COLO668 (cell line): ENCODE measurements at regions not wholly inside any gene's neighbourhood (a gene's known extent, or its start where the extent isn't known, plus 50 kb on each side); places are given as distances from the start of the nearest gene placed in this dataset.
A peak's percentile ranks its signal among the peaks of the same experiment; 100 is the strongest.
"Not testable (repeated sequence)": the region's sequence is repeated elsewhere in the genome, so short reads cannot be mapped to it uniquely, and the experiment has no call there.

ENCODE experiments used
- DNase-seq: peaks from one replicate; lab custom pipeline; 2025; ENCODE audit not compliant: unreplicated experiment; lab: John Stamatoyannopoulos, UW

DNA sequence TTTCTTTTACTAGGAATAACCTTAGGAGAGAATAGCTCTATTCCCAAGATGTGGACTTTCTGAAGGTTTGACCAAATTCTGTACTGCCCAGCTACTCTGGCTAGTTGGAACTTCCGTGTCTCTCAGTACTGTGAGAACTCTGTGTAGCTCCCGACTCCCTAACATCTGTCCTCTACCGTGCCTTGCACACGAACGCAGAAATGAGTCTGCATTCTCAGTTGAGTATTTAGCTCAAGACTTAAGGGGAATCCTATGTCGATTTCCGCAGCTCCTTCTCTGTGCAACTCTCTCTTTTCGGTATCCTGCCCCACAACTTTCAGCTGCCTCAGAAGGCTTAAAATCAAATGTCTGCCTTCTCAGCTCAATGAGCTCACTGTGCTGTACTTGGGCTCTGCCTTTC is 86.7 kb upstream of the EPHB3 start:
- no peak for DNase-seq

DNA sequence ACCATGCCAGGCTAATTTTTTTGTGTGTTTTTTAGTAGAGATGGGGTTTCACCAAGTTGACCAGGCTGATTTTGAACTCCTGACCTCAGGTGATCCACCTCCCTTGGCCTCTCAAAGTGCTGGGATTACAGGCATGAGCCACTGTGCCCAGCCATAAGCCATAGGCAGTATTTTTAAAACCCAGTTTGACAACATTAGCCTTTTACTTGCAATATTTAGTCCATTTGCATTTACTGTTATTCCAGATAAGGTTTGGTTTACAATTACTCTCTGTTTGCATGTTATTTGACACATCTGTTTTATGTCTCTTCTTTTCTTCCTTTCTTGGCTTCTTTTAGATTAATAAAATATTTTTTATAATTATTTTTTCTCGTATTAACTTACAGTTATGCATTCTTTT is 83.6 kb upstream of the EPHB3 start:
- no peak for DNase-seq

DNA sequence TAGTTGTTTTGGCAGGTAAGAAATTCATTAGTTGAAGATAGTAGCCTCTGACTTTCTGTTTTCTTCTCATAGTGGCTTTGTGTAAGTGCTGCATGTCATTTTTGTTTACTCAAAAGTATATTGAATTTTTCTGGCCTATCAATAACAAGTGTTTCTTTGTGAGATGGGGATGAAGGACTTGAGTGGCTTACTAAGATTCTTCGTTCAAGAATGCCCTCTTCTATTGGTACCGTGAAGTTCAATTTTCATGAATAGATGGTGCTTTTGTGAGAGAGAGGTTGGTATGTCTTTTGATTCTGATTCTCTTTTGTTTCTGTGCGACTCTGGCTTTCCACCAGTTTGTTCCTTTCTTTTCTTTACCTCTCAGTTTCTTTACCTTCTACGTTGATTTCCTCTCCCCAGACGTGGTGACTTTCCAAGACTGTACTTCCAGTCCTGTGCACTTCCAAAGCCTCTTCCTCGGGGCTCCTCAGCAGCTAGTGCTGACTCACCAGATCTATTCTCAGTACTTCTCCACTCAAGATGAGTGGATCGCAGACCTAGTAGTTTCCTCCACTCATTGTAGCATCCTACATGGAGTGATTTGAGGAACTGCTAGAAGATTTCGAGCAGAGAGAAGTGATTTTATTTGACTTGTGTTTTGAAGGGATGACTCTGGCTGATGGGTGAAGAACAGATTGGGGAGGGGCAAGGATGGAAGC is 82.0 kb upstream of the EPHB3 start:
- DNase-seq, result no peak

GRCh38 chr3:184480831-184481230 is 80.8 kb upstream of the EPHB3 start:
- no peak for DNase-seq

DNA sequence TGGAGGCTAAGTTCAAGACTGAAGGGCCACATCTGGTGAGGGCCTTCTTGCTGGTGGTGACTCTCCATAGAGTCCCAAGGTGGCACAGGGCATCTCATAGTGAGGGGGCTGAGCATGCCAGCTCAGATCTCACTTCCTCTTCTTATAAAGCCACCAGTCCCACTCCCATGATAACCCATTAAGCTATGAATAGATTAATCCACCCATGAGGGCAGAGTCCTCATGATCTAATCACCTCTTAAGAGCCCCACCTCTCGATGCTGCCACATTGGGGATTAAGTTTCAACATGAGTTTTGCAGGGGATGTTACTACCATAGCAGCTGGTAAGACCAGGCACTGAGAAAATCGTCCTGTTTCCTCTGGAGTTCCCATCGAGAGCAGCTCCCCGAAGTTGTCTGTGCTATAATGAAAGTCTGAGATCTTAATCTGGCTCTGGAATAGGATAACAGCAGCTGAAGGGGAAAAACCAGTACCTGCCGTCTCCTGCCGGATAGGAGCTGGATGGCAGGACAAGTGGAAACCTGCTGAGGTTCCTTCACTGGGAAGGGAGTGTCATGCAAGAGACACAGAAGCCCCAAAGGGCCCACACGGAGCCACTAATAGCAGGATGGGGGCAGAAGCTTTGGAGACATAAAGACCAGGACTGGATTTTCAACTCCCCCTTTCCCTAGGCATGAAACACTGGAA is 79.5 kb upstream of the EPHB3 start:
- DNase-seq, result peak; percentile 30

DNA sequence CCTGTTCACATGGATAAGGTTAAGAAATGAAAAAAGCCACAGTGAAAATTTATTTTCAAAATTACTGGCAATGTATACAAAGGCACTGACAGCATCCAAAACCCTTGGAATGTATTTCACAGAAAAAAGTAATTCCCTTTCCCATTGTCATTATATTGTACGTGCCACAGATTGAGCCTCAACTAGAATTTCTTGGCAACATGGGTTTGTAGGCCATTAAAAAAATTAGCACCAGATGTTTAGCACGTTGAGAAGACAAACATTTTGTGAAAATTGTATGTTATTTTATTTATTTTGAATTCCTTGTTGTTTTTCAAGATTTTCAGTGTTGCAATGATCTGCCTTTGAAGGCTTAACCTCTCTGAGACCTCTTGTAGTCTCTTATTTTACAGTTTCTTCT is 76.3 kb upstream of the EPHB3 start:
- DNase-seq, result no peak

DNA sequence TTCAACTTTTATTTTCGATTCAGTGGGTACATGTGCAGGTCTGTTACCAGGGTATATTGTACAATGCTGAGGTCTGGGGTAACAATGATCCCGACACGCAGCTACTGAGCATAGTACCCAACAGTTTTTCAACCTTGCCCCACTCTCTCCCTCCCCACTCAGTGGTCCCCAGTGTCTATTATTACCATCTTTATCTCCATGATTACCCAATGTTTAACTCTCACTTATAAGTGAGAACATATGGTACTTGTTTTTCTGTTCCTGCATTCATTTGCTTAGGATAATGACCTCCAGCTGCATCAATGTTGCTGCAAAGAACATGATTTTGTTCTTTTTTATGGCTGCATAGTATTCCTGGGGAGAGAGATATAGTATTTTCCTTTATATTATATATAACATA is 75.7 kb upstream of the EPHB3 start:
- no peak for DNase-seq

GRCh38 chr3:184486614-184487013 is 75.0 kb upstream of the EPHB3 start:
- no peak for DNase-seq

GRCh38 chr3:184488577-184488976 is 73.0 kb upstream of the EPHB3 start:
- no peak for DNase-seq

DNA sequence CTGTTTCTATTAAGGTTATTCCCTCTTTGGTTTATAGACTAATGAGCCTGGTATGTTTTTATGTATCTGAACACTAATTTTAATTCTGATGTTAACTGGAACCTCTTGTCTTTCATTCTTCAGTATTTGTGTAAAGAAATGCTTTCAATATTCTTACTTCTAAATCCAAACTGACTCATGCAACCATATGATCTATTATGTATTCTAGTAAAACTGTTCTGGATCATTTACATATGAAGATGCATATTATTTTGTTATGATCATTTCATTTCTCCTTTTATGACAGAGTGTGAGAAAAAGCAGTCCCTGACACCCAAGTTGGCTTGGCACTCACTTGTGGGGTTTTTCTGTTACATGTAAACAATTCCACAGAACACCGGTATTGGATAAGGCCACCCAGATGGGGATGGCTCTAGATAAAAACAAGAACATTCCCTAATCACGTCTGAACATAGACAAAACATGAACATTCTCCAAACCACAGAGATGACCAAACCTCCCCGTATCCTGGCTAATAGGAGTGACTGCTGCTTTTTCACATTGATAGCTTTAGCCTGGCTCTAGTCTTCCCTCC is 72.2 kb upstream of the EPHB3 start:
- no peak for DNase-seq

DNA sequence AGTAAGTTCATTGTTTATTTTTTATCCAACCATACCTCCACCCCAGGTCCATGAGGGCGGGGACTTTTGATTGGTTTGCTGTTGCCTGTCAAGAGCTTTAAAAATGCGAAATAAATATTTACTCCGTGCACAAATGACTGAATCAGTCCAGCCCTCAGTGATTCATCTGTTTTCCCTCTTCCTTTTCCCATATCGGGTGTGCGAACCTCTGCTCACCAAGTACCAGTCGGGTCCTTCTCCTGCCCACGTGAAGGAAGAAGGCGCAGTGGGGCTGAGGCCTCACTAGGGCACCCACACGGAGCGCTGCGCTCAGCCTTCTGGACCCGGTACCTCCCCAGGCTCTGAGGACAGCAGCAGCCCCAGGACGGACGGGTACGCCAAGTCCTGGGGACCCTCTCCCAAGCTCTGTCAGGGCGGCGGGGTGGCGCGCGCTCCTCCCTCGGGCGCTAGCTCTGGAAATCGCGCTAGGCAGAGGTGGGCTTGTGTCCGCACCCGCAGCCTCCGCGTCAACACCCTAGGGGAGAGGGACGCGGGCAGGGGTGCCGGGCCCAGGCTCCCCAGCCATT is 70.5 kb upstream of the EPHB3 start:
- DNase-seq, result peak; percentile 65

GRCh38 chr3:184491867-184492615 is 69.5 kb upstream of the EPHB3 start:
- no peak for DNase-seq

DNA sequence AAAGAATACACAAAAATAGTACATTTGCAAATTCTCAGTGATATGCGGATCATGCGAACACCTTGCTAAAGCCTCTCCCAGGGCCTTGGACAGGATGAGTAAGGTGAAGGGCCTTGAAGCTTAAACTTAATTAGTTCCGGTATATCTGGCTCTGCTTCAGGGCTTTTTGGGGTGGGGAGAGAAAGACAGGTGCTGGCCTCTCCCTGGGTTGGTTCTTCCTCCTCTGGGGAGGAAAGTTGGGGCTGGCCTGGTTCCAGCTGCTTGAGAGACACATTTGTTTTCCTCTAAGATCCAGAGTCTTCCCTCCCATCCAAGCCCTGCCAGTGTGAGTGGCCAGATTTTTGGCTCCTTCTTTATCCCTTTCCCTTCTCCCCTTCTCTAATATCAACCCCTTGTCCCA is 64.7 kb upstream of the EPHB3 start:
- DNase-seq, result peak; percentile 23

GRCh38 chr3:184497804-184498203 is 63.8 kb upstream of the EPHB3 start:
- no peak for DNase-seq

DNA sequence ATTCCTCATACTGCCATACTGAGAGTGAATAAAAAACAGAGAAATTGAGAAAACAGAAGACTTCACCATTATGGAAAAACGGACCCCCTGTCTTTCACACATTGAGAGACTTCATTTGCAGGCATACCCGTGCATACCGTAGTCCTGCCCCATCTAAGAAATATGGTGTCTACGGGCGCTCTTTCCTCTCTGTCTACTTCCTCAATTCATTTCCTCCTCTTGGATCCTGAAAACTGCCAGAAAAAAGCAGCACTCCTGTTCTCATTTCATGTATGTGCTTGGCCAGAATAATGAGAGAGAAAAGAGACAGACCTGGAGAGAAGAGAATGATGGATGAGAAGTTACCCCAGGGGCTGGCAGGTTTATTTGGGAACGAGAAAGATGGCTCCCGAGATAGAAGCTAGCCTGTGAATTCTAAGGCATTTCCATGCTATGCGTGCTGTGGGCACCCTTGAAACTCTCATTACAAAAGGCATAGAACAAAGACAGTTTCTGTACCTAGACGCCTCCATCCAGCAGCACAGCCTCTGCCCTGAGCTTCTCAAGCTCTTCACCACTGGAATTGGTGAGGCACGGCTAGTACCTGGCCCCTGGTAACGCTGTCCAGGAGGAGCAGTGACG is 62.5 kb upstream of the EPHB3 start:
- DNase-seq, result no peak

- no peak for DNase-seq
Observed at GRCh38 chr3:184500344-184500923, 61.2 kb upstream of the EPHB3 start.

- no peak for DNase-seq
Observed at GRCh38 chr3:184502123-184502667, 59.4 kb upstream of the EPHB3 start.

DNA sequence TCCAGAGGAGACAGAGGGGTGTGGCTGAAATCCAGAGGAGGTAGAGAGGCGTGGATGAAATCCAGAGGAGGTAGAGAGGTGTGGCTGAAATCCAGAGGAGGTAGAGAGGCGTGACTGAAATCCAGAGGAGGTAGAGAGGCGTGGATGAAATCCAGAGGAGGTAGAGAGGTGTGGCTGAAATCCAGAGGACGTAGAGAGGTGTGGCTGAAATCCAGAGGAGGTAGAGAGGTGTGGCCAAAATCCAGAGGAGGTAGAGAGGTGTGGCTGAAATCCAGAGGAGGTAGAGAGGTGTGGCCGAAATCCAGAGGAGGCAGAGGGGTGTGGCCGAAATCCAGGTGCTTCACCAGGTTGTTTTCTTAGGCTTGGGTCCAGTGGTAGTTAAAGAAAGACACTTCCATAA is 58.7 kb upstream of the EPHB3 start:
- not testable (repeated sequence) for DNase-seq

- no peak for DNase-seq
Observed at GRCh38 chr3:184503647-184504046, 57.9 kb upstream of the EPHB3 start.

DNA sequence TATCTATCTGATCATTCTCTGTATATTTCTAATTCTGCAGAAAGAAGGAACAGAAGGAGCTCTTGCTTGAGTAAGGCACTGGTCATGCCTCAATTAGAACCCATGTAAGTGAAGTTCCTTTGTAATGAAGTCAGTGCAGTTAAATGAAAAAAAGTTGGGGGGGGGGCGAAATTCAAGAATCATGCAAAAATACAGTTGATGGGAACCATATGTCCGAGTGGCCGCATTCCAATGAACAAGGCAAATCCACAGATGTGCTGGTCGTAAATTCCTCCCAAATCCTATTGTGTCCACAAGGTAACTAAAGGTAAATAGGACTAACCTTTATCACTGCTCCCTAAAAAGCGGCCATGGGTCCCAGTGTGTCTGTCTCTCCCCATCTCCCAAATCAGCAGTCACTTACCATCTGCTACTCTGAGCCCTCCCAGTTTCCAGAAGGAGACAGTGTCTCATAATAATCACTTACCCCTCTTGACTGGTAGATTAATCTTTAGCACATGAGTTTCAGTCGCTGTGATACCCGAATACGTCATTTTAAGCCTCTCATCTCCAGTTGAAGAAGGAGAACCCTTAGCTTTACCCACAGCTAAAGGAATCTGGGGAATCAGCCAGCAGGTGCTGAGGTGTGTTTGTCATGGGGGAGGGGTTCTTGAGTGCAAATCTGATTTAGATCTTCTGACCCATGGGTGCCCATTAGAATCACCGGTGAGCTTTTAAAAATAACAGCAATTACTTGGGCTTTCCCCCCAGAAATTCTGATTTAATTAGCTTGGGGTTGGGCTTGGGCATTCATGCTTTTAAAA is 56.3 kb upstream of the EPHB3 start:
- DNase-seq, result no peak
